GM12878 (cell line): ENCODE measurements at regions not wholly inside any gene's neighbourhood (a gene's known extent, or its start where the extent isn't known, plus 50 kb on each side); places are given as distances from the start of the nearest gene placed in this dataset.

Source experiments
- ATAC-seq: fragments of 200-7000 bp; cut with Tn5 transposase; 3 replicates; pipeline ENCODE4 v1.9.1; 2020; ENCODE audit warnings: mild to moderate bottlenecking, moderate library complexity
- BruUV-seq: library from RNA; stranded (reverse); fragments of 400-500 nt; replicated peaks from 2 replicates; lab custom pipeline; 2021; lab: Mats Ljungman, UMichigan
- CTCF ChIA-PET: fragments of 300-600 bp; sonication (Branson Sonifier 250); formaldehyde crosslinking; extraction: SDS; loops from one replicate; lab custom pipeline; 2021; ENCODE audit warnings: inconsistent platforms; lab: Yijun Ruan, JAX
- POLR2A ChIA-PET: fragments of 350-600 bp; formaldehyde crosslinking; extraction: SDS; loops from one replicate; lab custom pipeline; 2021; ENCODE audit warnings: inconsistent platforms; lab: Charles Lee
- RAD21 ChIA-PET: fragments of 300-600 bp; sonication (Branson Sonifier 250); formaldehyde crosslinking; loops from one replicate; lab custom pipeline; 2023; ENCODE audit warnings: antibody characterized with exemption; ENCODE audit not compliant: unreplicated experiment; lab: Charles Lee
- SMC1A ChIA-PET: fragments of 300-600 bp; sonication (Branson Sonifier 250); formaldehyde crosslinking; loops from one replicate; lab custom pipeline; 2023; ENCODE audit not compliant: unreplicated experiment, uncharacterized antibody; lab: Charles Lee
- DNase-seq: peaks from one replicate; pipeline ENCODE4 v3.0.0-alpha.2; 2011; ENCODE audit warnings: low read depth, low spot score
- FAIRE-seq: peaks from 3 replicates; lab custom pipeline; 2011; peaks lifted over from hg19 to GRCh38; lab: Jason Lieb, UNC
- H2AFZ ChIP-seq: 2 replicates; pipeline ENCODE4 v1.6.0; 2011; ENCODE audit warnings: low read depth, low read length, control low read depth; ENCODE audit not compliant: control insufficient read depth
- H3K27ac ChIP-seq: 2 replicates; pipeline ENCODE4 v1.5.1; 2011; ENCODE audit warnings: control low read depth; ENCODE audit not compliant: control insufficient read depth, insufficient read depth
- H3K27me3 ChIP-seq, 2 experiments: replicated peaks in 1 of 2; 2 replicates each; pipeline versions ENCODE4 v1.6.0 to v1.6.1; 2011; ENCODE audit warnings: low read length in 1 of 2; ENCODE audit not compliant: control insufficient read depth in 2 of 2, insufficient read depth in 2 of 2
- H3K36me3 ChIP-seq, 2 experiments: 2 replicates each; pipeline ENCODE4 v1.5.1; 2011; ENCODE audit warnings: low read length in 1 of 2; ENCODE audit not compliant: control insufficient read depth in 2 of 2, insufficient read depth in 2 of 2
- H3K4me1 ChIP-seq: 2 replicates; pipeline ENCODE4 v1.6.1; 2011; ENCODE audit warnings: mild to moderate bottlenecking, low read length, moderate library complexity, mixed read lengths; ENCODE audit not compliant: control insufficient read depth, insufficient read depth
- H3K4me2 ChIP-seq: 2 replicates; pipeline ENCODE4 v1.6.0; 2011; ENCODE audit warnings: control low read depth; ENCODE audit not compliant: control insufficient read depth, insufficient read depth
- H3K4me3 ChIP-seq: fragments of 200-600 bp; sonication (generic); 2 replicates; pipeline ENCODE4 v1.5.1; 2016
- H3K79me2 ChIP-seq: 2 replicates; pipeline ENCODE4 v1.6.0; 2011; ENCODE audit warnings: low read length; ENCODE audit not compliant: control insufficient read depth, insufficient read depth
- H3K9ac ChIP-seq: 2 replicates; pipeline ENCODE4 v1.8.0; 2011; ENCODE audit warnings: low read length, control low read depth, mixed read lengths; ENCODE audit not compliant: control insufficient read depth, insufficient read depth
- H3K9me3 ChIP-seq: replicated peaks from 3 replicates; pipeline ENCODE4 v1.5.1; 2011; ENCODE audit warnings: mild to moderate bottlenecking, low read length; ENCODE audit not compliant: control insufficient read depth, insufficient read depth
- H4K20me1 ChIP-seq: 2 replicates; pipeline ENCODE4 v1.6.0; 2011; ENCODE audit not compliant: control insufficient read depth, insufficient read depth
- BMI1 ChIP-seq: fragments of 450-650 bp; IDR thresholded peaks from 2 replicates; pipeline ENCODE4 v1.6.1; 2016; ENCODE audit warnings: mild to moderate bottlenecking, moderate library complexity, borderline replicate concordance
- NR2C2 ChIP-seq: IDR thresholded peaks from 2 replicates; pipeline ENCODE4 v1.6.1; 2011; ENCODE audit warnings: borderline replicate concordance, low read depth; ENCODE audit not compliant: control insufficient read depth, insufficient read length
- RAD21 ChIP-seq: IDR thresholded peaks from 2 replicates; pipeline ENCODE4 v1.6.1; 2011; ENCODE audit warnings: mild to moderate bottlenecking, low read depth, low read length, moderate library complexity; ENCODE audit not compliant: insufficient read depth
- SIN3A ChIP-seq: IDR thresholded peaks from 2 replicates; pipeline ENCODE4 v1.6.1; 2012; ENCODE audit warnings: low read depth, low read length, improper control_type of control experiment
- SP1 ChIP-seq: IDR thresholded peaks from one replicate; pipeline ENCODE4 v1.6.1; 2011; ENCODE audit warnings: low read depth, low read length
- WGBS: methylation state at CpG from one replicate; pipeline ENCODE4 v1.1.6; 2016; ENCODE audit warnings: low lambda C conversion rate; ENCODE audit not compliant: insufficient replicate concordance, insufficient coverage; ENCODE audit errors: missing lambda C conversion rate; 5-methylcytosine and 5-hydroxymethylcytosine counted together
- in situ Hi-C: fragments of 300-500 bp; cut with MboI; formaldehyde crosslinking; loops from 9 replicates; pipeline ENCODE4 v1.14.3; 2018; ENCODE audit warnings: mixed read lengths
- intact Hi-C: fragments of 100-400 bp; cut with micrococcal nuclease; formaldehyde crosslinking; loops from one replicate; pipeline ENCODE4 v1.14.2; 2022; ENCODE audit not compliant: unreplicated experiment
- TF ChIP-seq, protein P1 (sequence below), 3 experiments: IDR thresholded peaks in 2 of 3; conservative IDR thresholded peaks in 1 of 3; 2 replicates each; pipeline ENCODE4 v1.5.1; 2011; ENCODE audit warnings: low read depth in 3 of 3, low read length in 3 of 3, mild to moderate bottlenecking in 3 of 3, control low read depth in 2 of 3, moderate library complexity in 2 of 3, inconsistent platforms in 1 of 3, mixed read lengths in 1 of 3; ENCODE audit not compliant: control insufficient read depth in 2 of 3, insufficient read depth in 1 of 3; ENCODE audit errors: extremely low read depth in 1 of 3
- TF ChIP-seq, protein P2 (sequence below): IDR thresholded peaks from 2 replicates; pipeline ENCODE4 v1.6.1; 2012; ENCODE audit warnings: low read depth, low read length, improper control_type of control experiment
- TF ChIP-seq, protein P3 (sequence below): IDR thresholded peaks from 2 replicates; pipeline ENCODE4 v1.6.1; 2012; ENCODE audit warnings: low read depth, low read length, improper control_type of control experiment
- TF ChIP-seq, protein P4 (sequence below): fragments of 450-650 bp; conservative IDR thresholded peaks from 2 replicates; pipeline ENCODE4 v1.6.1; 2017; ENCODE audit warnings: mild to moderate bottlenecking, moderate library complexity

DNA sequence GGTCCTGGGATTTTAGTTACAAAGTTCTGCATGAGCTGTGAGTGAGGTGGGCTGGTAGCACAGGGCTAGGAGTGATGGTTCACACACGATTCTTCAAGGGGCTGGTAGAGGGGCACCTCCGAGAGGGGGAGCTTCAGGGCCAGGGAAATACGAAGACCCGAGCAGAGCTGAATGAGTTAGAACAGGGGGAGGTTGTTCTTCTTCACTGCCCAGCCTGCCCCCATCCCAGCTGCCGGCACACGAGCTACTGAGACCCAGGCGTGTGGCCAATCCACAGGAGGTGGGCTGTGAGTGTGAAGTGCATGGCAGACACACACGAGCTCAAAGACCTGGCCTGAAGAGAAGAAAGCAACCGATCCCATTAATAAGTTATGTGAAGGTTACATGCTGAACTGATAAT, 256.2 kb upstream of the ZNF32 start:
- ChIA-PET POLR2A (no interaction called here), CTCF (interaction anchor here (0.7 to 2.3 kb wide), 6 partner anchors 9 to 482 kb away, joined by 3 to 10 read pairs (median 3); no protein-coding TSS in a partner anchor), RAD21 (interaction anchor here (1.2 to 2.6 kb wide), 2 partner anchors 9 to 125 kb away, joined by 3 to 19 read pairs; no protein-coding TSS in a partner anchor), SMC1A (interaction anchor here (0.6 to 2.4 kb wide), 3 partner anchors 36 to 125 kb away, joined by 3 to 10 read pairs (median 3); no protein-coding TSS in a partner anchor)
- H3K4me2 ChIP-seq, result no peak overlapping the region
- H3K36me3 ChIP-seq, result no peaks in the 10 kb centered on the region
- FAIRE-seq (no peak), ATAC-seq (no peak), DNase-seq (no peak)
- WGBS, result 54% methylated on average over 9 of the region's 9 CpGs
- H3K4me1 ChIP-seq, result no peaks in the 10 kb centered on the region
- no peaks in the 10 kb centered on the region for H3K9me3 ChIP-seq
- no TSS peak for BruUV-seq
- no peak overlapping the region for H3K4me3 ChIP-seq
- intact Hi-C loops (no loop called here), in situ Hi-C loops (no loop called here)
- H3K9ac ChIP-seq, result no peak overlapping the region
- no peaks in the 10 kb centered on the region for H3K79me2 ChIP-seq
- TF ChIP-seq, protein P1, sequence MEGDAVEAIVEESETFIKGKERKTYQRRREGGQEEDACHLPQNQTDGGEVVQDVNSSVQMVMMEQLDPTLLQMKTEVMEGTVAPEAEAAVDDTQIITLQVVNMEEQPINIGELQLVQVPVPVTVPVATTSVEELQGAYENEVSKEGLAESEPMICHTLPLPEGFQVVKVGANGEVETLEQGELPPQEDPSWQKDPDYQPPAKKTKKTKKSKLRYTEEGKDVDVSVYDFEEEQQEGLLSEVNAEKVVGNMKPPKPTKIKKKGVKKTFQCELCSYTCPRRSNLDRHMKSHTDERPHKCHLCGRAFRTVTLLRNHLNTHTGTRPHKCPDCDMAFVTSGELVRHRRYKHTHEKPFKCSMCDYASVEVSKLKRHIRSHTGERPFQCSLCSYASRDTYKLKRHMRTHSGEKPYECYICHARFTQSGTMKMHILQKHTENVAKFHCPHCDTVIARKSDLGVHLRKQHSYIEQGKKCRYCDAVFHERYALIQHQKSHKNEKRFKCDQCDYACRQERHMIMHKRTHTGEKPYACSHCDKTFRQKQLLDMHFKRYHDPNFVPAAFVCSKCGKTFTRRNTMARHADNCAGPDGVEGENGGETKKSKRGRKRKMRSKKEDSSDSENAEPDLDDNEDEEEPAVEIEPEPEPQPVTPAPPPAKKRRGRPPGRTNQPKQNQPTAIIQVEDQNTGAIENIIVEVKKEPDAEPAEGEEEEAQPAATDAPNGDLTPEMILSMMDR (IDR thresholded peaks at IDR 0.05 in 2 of 3, conservative IDR thresholded peaks at IDR 0.05 in 1 of 3; ENCODE audit: control insufficient read depth in 2 of 3, extremely low read depth in 1 of 3, insufficient read depth in 1 of 3, low read depth in 3 of 3, low read length in 3 of 3), result peak in 1 of 3 experiments; percentile 2; a peak in 1 of 6 replicates
- TF ChIP-seq, protein P2, sequence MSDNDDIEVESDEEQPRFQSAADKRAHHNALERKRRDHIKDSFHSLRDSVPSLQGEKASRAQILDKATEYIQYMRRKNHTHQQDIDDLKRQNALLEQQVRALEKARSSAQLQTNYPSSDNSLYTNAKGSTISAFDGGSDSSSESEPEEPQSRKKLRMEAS, result no peak
- TF ChIP-seq, protein P3, sequence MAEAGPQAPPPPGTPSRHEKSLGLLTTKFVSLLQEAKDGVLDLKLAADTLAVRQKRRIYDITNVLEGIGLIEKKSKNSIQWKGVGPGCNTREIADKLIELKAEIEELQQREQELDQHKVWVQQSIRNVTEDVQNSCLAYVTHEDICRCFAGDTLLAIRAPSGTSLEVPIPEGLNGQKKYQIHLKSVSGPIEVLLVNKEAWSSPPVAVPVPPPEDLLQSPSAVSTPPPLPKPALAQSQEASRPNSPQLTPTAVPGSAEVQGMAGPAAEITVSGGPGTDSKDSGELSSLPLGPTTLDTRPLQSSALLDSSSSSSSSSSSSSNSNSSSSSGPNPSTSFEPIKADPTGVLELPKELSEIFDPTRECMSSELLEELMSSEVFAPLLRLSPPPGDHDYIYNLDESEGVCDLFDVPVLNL, result no peak
- TF ChIP-seq RAD21 (0 out of 2 replicates have a peak, but pooled peaks have one; percentile 8), SIN3A (no peak), SP1 (no peak), NR2C2 (no peak), BMI1 (no peak)
- TF ChIP-seq, protein P4, sequence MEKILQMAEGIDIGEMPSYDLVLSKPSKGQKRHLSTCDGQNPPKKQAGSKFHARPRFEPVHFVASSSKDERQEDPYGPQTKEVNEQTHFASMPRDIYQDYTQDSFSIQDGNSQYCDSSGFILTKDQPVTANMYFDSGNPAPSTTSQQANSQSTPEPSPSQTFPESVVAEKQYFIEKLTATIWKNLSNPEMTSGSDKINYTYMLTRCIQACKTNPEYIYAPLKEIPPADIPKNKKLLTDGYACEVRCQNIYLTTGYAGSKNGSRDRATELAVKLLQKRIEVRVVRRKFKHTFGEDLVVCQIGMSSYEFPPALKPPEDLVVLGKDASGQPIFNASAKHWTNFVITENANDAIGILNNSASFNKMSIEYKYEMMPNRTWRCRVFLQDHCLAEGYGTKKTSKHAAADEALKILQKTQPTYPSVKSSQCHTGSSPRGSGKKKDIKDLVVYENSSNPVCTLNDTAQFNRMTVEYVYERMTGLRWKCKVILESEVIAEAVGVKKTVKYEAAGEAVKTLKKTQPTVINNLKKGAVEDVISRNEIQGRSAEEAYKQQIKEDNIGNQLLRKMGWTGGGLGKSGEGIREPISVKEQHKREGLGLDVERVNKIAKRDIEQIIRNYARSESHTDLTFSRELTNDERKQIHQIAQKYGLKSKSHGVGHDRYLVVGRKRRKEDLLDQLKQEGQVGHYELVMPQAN, result no peak
- no peak overlapping the region for H3K27ac ChIP-seq
- H2AFZ ChIP-seq, result no peak overlapping the region
- H3K27me3 ChIP-seq, result peaks cover 2 to 3% of the 10 kb centered on the region in 2 experiments; a peak in 3 of 4 replicates
- no peaks in the 10 kb centered on the region for H4K20me1 ChIP-seq
